ENCODE measurements at regions not wholly inside any gene's neighbourhood (a gene's known extent, or its start where the extent isn't known, plus 50 kb on each side); places are given as distances from the start of the nearest gene placed in this dataset.

- no peak for DNase-seq
- no peak overlapping the region for H3K27ac ChIP-seq
- no peak for TF ChIP-seq CTCF (IDR thresholded peaks at IDR 0.05)
- intact Hi-C loops (cut with DNase I; ENCODE audit: low total_unique reads) = no loop called here
- no peaks in the 10 kb centered on the region for H3K36me3 ChIP-seq
- no peaks in the 10 kb centered on the region for H3K9me3 ChIP-seq
- no peaks in the 10 kb centered on the region for H3K27me3 ChIP-seq
- no peak overlapping the region for H3K4me3 ChIP-seq
- H3K4me1 ChIP-seq = peaks cover 0 to 16% (median 6%) of the 10 kb centered on the region in 4 donors
These were observed 253.9 kb downstream of the AHR start for GRCh38 chr7:17552373-17552772.

DNA sequence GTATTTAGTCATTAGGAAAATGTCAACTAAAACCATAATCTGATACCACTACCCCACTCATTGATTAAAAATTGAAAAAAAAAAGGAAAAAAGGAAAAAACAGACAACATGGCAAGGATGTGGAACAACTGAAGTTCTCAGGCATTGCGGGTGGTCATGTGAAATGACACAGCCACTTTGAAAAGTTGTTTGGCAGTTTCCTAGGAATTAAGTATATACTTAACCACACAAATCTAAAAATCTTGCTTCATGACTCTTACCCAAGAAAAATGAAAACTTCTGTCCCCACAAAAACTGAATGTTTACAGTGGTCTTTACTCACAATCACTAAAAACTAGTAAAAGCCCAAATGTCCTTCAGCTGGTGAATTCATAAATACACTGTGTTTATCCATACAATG lies 254.5 kb downstream of the AHR start:
- Histone ChIP-seq H3K4me3 (no peak overlapping the region), H3K27me3 (no peaks in the 10 kb centered on the region), H3K27ac (no peak overlapping the region), H3K4me1 (peaks cover 0 to 22% (median 7%) of the 10 kb centered on the region in 4 donors), H3K36me3 (no peaks in the 10 kb centered on the region), H3K9me3 (no peaks in the 10 kb centered on the region)
- intact Hi-C loops (cut with DNase I; ENCODE audit: low total_unique reads) = no loop called here
- DNase-seq = no peak
- no peak for TF ChIP-seq CTCF (IDR thresholded peaks at IDR 0.05)

DNA sequence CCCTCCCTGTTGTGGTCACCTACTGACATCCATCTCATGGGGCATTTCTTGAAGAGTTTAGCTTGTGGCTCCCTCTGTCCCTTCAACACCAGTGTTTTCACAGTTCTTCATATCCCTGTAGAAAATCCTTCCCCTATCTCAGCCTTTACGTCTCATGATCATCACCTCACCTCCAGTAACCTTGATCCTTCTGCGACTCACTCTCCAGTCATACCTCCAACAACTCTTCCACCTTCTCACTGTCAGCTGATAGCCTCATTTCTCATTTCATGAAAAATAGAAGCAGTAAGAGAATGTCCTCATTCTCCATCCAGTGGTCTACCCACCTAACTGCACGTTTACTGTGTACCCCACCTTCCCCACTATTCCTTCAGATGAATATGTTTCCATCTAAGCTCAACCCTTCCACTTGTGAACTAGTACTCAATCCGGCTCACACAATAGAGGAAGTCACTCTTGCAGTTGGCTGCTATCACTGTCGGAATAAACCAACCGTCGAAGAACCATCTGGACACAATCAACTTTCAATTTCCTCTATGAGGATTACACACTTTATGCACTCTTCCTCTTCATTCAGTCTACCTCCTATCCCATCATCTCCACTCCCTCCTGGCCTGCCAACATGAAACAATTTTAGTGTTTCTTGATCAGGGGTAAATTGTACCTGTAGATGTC lies 256.0 kb downstream of the AHR start:
- Histone ChIP-seq H3K9me3 (no peaks in the 10 kb centered on the region), H3K36me3 (no peaks in the 10 kb centered on the region), H3K27ac (no peak overlapping the region), H3K4me3 (no peak overlapping the region), H3K27me3 (no peaks in the 10 kb centered on the region), H3K4me1 (peaks cover 0 to 32% (median 8%) of the 10 kb centered on the region in 4 donors)
- DNase-seq = no peak
- intact Hi-C loops (cut with DNase I; ENCODE audit: low total_unique reads) = no loop called here
- no peak for TF ChIP-seq CTCF (IDR thresholded peaks at IDR 0.05)

DNA sequence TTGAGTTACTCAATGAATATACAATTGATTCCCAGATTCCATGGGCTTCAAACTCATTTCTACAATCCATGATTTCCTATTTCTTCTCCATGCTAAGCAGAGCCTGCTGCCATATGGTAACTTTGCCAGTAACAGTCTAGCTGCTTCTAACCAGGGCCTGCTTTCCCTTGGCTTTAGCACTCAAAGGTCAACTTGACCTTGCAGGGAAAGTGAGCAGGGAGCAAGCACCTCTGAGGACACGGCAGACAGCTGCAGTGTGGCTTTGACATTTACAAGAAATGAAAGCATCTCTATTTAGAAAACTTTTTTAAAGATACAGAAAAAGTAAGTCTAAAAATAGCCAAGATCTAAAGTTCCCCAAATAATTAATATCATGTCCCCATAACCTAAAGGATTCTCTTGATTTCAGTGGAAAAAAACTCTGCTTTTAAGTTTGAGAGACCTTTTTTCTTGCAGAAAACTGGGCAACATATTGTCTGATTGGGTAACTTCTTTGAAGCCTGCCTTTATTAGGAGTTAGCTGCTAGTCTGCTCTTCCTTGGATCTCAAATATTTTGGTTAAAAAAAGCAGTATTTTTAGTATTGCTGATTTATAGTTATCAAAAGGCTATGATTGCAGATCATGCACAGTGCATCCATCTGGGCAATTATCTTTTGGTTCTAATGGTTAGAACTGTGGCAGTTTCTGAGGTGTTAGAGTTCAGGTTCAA lies 257.9 kb downstream of the AHR start:
- no peaks in the 10 kb centered on the region for H3K36me3 ChIP-seq
- intact Hi-C loops (cut with DNase I; ENCODE audit: low total_unique reads) = no loop called here
- H3K4me3 ChIP-seq = no peak overlapping the region
- no peak for TF ChIP-seq CTCF (IDR thresholded peaks at IDR 0.05)
- peaks cover 0 to 32% (median 8%) of the 10 kb centered on the region in 4 donors for H3K4me1 ChIP-seq
- no peaks in the 10 kb centered on the region for H3K27me3 ChIP-seq
- no peaks in the 10 kb centered on the region for H3K9me3 ChIP-seq
- no peak overlapping the region for H3K27ac ChIP-seq
- no peak for DNase-seq

GRCh38 chr7:17557251-17557671 lies 258.8 kb downstream of the AHR start:
- Histone ChIP-seq H3K4me3 (no peak overlapping the region), H3K27ac (no peak overlapping the region), H3K9me3 (no peaks in the 10 kb centered on the region), H3K4me1 (peaks cover 0 to 32% (median 8%) of the 10 kb centered on the region in 4 donors), H3K36me3 (no peaks in the 10 kb centered on the region), H3K27me3 (no peaks in the 10 kb centered on the region)
- no peak for DNase-seq
- TF ChIP-seq CTCF (IDR thresholded peaks at IDR 0.05) = no peak
- intact Hi-C loops (cut with DNase I; ENCODE audit: low total_unique reads) = no loop called here

Measured in tibial artery (tissue), 4 donors.